ENCODE measurements at regions not wholly inside any gene's neighbourhood (a gene's known extent, or its start where the extent isn't known, plus 50 kb on each side); places are given as distances from the start of the nearest gene placed in this dataset.
A peak's percentile ranks its signal among the peaks of the same experiment; 100 is the strongest.
"Not testable (repeated sequence)": the region's sequence is repeated elsewhere in the genome, so short reads cannot be mapped to it uniquely, and the experiment has no call there.

DNA sequence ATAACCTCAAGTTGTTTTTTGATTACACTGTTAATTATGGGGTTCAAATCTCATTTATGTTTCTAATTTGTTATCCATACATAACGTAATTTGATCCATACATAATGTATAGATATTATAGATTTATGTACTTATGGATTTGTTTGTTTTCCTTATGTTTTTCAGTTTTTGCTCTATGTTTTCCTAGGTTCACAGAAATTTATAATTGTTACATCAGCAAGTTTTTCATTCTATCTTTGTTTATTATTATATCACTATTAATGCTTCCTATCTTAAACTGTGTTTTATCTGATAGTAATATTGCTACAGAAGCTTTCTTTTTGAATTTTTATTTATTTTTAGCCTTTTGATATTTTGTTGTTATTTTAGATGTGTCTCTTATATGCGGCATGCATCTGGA is 194.3 kb upstream of the SOX21 start:
- DNase-seq = no peak

DNA sequence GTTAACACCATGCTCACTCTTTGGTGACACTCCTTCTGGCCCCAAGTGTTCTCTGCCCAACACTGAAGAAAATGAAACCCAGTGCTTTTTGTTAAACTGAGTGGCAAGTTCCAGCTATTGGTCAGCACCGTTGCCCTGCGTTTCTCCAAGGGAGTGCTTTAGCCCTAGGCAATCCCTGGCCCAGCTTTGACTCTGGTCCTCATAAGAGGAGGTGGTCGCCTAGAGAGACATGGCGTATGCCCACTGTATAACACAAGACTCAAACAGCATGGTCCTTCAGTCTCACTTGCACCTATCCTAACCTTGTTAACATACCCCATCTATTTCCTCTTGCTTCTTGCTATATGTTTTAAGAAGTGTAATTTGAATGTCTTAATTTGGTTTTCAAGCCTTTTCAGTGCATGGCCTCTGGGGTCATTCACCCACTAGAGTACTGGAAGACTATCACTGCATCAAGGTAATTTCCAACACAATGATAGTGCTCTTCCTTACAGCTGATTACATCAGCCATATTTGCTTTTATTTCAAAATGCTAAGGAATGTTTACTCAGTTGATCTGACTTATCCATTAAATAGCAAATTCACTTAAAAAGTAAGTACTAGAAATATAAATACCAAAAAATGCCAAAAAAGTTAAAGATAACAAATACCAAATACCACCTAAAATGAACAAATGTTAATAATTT is 190.5 kb upstream of the SOX21 start:
- DNase-seq = no peak

DNA sequence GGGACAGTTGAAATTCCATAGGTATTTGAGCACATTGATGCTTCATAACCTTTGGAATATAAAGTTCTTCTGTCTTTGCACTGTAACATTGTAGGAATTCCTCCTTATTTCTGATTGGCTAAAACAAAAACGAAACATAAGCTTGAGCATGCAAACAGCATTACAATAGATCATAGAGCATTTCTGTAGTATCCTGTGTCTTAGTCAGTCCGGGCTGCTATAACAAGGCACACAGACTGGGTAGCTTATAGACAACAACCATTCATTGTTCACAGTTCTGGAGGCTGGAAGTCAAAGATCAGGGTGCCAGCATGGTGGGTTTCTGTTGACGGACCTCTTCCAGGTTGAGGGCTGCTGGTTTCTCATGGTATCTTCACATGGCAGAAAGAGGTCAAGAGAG is 188.7 kb upstream of the SOX21 start:
- no peak for DNase-seq

DNA sequence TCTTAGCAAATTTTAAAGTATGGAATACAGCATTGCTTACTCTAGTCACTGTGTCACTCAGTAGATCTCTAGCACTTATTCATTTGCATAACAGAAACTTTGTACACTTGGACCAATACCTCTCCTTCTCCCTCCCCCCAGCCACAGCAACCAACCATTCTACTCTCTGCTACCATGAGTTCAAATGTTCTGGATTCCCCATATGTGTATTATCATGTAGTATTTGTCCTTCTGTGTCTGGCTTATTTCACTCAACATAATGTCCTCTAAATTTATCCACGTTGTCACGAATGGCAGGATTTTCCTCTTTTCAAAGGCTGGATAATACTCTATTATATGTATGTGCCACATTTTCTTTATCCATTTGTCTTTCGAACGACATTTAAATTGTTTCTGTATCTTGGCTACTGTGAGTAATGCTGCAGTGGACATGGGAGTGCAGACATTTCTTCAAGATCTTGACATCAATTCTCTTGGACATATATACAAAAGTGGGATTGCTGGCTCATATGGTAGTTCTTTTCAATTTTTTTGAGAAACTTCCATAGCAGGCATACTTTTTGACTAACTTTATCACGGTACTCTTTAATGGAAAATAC is 184.5 kb upstream of the SOX21 start:
- no peak for DNase-seq

- DNase-seq = no peak
These were observed 183.9 kb upstream of the SOX21 start for GRCh38 chr13:94896238-94896637.

- DNase-seq = no peak
These were observed 173.8 kb upstream of the SOX21 start for GRCh38 chr13:94886191-94886590.

- DNase-seq = no peak
These were observed 168.1 kb upstream of the SOX21 start for GRCh38 chr13:94880463-94880862.

DNA sequence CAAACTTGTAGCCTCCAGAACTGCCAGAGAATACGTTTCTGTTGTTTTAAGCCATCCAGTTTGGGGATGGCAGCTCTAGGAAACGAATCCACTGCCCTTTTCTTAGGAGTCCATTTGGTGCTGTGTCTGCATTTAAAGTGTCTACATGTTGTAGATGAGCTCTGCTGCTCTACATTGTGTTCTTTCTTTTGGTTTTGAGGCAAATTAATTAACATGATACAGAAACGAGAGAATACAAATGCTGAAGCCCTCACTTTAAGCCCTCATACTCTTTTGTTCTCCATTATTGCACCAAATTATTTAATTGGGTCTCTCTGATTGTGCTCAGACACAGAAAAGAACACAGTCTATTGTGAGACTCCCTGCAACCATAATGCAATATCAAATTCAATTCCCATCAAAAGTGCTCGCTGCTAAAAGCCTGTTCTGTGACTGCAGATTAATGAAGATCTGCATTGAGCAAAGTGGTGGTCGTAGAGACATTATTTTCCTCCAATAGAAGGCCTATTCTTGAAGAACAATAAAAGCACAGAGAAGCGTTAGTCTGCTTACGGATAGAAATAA is 166.3 kb upstream of the SOX21 start:
- no peak for DNase-seq

- no peak for DNase-seq
These were observed 152.1 kb upstream of the SOX21 start for GRCh38 chr13:94864474-94864873.

- DNase-seq = no peak
These were observed 148.6 kb upstream of the SOX21 start for GRCh38 chr13:94860981-94861407.

DNA sequence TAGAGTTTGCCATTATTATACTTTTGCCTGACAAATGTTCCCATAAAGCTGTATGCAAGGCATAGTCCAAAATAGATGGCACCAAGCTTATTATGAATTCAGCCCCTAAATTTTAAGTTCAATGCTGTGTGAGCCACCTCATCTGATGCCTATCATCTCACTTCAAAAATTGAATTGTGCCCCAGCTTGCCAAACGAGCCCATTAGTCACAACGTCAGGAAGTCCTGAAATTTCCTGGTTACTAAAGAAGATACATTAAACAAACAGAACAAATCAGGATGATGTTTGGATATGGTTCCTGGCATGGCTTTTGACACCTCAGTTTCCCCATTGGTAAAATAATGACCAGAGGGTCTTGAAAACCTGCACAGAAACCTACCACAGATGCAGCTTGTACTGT is 147.5 kb upstream of the SOX21 start:
- no peak for DNase-seq

- DNase-seq = peak in 46 of 51 donors; percentile 5 to 84 (median 50)
These were observed 146.9 kb upstream of the SOX21 start for GRCh38 chr13:94859278-94859691.

- DNase-seq = no peak
These were observed 146.5 kb upstream of the SOX21 start for GRCh38 chr13:94858856-94859255.

DNA sequence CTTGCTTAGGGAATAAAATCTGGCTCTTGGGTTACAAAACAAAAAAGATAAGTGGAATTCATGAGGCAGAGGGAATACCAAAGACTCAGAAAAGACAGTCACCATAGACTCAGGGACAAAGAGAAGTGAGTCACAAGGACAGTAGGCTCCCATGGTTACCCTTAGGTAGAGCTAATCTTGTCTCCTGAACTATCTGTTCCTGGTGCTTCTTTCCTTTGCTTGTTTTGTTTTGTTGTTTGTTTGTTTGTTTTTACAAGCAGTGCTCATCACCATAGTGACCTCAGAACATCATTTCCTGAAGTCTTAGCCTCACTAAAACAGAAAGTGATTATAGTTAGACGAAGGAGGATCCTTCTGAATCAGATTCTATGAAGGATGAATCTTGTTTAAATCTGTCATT is 142.3 kb upstream of the SOX21 start:
- DNase-seq = no peak

DNA sequence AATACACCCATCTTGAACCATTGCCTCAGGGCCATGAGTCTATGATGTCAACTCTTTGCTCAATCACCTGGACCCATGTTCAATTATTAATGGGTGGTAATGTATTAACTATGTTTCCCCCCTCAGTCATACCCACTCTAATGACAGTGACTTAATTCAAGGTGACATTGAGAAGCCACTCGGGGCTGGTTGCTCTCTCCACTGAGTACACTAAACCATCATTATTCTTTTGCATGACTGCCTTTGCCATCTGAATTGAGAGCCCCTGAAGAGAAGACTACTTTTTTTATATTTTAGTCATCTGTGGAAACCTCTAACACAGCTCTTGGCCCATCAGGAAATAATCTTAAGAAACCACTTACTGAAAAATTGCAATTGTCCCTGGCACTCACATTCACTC is 139.2 kb upstream of the SOX21 start:
- no peak for DNase-seq

DNA sequence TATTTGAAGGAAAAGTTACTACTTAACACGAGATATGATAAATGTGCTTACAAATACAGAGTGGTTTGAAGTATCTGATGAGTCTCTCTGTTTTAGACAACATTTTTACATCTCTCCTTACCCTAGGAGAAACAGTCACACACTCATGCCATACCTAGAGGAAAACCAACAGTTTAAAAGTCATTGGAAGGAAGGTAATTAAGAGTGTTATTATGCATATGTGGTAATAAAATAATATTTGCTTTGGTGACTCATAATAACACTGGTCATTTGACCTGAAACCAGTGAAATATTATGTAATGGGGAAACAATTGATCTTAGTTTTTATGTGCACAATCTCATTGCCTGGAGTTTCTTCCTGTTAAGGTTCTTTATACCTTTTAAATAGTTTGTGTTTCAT is 136.9 kb upstream of the SOX21 start:
- DNase-seq = no peak

DNA sequence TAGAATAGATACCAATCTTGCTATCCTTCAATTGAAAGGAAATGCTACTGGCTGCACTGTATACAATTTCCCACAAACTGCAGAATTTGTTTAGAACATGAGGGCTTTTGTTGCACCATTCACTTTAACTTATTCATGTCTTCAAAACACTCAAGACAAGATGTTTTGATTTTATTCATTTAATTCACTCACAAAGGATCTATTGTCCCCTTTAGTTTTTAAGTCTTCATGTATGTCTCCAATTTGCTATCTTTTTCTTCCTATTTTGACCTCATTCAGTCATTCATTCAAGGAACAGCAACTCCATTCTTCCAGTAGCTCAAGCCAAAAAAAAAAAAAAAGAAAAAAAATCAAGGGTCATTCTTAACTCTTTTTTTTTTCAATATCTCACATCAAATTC is 130.6 kb upstream of the SOX21 start:
- no peak for DNase-seq

DNA sequence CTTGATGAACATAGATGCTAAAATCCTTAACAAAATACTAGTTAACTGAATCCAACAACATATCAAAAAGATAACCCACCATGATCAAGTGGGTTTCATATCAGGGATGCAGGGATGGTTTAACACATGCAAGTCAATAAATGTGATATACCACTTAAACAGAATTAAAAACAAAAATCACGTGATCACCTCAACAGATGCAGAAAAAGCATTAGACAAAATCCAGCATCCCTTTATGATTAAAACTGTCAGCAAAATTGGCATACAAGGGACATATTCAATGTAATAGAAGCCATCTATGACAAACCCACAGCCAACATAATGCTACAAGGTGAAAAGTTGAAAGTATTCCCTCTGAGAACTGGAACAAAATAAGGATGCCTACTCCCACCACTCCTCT is 124.7 kb upstream of the SOX21 start:
- not testable (repeated sequence) for DNase-seq

DNA sequence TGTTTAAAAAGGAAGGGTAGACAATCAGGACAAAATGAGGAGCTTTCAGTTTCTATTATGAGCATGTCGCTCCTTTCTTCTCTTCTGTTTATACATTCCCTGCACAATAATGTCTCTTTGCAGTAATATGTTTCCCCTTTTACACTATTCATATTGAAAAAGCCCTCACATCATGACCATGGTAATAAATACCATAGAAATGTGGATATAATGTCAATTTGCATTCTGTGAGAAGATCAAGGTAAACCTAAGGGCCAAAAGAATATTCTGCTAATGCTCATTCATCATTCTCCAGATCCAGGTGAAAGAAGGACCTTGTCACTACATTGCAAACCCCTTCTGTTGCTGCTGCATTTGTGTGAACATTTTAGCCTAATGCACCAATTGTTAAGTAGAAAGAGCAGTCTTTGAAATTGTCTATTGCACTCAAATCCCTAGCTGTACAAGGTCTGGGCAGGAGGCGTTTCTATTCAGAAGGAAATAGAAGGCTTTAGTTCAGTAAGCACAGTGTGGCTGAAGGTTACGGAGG is 117.6 kb upstream of the SOX21 start:
- no peak for DNase-seq

GRCh38 chr13:94829185-94829836 is 117.0 kb upstream of the SOX21 start:
- DNase-seq = peak in 1 of 51 donors; percentile 30

GRCh38 chr13:94827566-94827965 is 115.2 kb upstream of the SOX21 start:
- DNase-seq = no peak

GRCh38 chr13:94825507-94825906 is 113.2 kb upstream of the SOX21 start:
- DNase-seq = peak in 47 of 51 donors; percentile 4 to 90 (median 58)
